ENCODE measurements at regions not wholly inside any gene's neighbourhood (a gene's known extent, or its start where the extent isn't known, plus 50 kb on each side); places are given as distances from the start of the nearest gene placed in this dataset.

DNA sequence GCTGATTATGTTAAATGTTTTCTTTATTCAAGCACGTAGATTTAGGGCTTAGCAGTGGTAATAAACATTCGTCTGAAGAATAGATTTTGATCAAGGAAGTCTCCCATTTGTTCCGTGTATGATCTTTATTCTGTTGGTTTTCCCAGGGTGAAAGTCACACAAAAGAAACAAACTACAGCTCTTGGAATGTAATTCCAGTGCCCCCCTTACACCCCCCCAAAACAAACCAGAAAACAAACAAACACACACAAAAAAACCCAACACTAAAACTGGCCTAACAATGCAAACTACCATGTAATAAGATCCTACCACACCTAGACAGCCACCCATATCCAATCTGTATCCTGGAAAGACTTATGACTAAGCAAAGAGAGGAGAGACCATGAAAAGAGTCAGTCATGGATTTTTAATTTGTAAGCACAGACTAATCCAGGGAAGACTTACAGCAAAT, 196.2 kb upstream of the ELL2 start:
- DNase-seq: no peak

- DNase-seq: no peak
These were observed 195.6 kb upstream of the ELL2 start for GRCh38 chr5:96157077-96157780.

GRCh38 chr5:96155147-96155546, 193.5 kb upstream of the ELL2 start:
- DNase-seq: no peak

GRCh38 chr5:96151891-96152290, 190.2 kb upstream of the ELL2 start:
- DNase-seq: no peak

GRCh38 chr5:96150007-96150406, 188.4 kb upstream of the ELL2 start:
- no peak for DNase-seq

DNA sequence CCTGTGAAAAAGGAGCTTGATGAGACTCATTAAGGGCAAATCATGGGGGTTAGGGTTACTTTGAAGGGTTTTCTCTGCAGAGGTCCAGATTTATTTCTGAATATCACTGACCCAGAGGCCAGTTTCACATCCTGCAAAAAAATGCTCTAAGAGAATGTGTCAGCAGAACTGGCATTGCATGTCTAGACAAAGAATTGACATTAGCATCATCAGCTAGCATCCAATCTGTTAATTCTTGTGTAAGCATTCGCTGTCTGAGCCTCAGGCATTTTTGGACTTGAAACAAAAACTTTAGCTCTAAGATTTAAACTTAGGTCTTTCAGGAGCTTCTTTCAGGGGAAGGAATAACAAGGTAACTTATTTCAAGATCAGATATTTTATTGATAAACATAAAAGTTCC, 187.9 kb upstream of the ELL2 start:
- DNase-seq: no peak

- DNase-seq: no peak
These were observed 187.4 kb upstream of the ELL2 start for GRCh38 chr5:96149021-96149420.

DNA sequence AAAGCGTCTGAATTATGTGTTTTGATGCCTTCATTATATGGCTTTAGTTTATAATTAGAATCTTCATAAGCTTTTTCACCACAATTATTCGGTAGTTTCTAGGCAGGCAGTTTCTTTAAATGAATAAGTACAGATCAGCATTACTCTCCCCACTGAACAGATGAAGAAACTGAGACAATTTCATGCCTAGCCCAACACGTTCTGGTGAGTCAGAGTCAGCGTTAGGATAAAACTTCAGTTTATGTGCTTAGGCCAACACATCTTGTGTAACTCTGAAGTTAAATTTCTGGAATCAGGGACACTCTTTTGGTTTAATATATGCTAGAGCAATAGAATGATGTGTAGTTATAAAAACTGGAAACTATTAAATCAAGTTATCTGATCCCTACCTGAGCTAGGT, 186.7 kb upstream of the ELL2 start:
- DNase-seq: no peak

DNA sequence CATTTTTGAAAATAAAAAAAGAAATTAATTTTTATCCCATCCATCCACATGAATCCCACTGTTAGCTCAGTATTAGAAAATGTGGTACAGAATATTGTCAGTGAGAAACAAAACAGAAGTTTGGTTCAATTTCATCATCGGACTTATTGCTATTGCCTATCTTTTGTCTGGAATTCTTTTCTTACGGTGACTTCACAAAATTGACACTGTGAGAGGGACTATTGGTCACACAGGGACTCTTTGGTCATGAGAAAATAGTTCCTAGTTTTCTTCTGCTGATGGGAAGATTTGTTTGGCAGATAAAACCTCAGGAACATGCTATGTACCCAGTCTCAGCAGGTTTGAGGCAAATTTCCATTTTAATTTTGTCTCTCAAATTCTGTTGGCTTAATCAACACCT, 186.2 kb upstream of the ELL2 start:
- no peak for DNase-seq

DNA sequence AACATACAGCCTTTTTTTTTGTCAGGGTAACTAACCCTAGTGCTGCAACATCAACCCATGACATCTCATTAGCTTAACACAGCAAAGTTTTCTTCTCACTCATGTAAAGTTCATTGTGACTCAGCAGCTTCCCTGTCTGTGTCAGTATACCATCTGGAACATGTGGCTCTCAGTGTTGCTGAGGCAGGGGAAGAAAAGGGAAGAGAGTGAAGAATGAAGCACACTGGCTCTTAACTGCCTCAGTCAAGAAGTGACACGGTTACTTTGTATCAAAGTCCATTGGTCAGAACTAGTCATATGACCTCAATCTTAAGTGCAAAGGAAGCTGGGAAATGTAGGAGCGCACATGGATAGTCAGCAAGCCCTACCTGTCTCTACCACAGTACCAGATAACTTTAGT, 185.0 kb upstream of the ELL2 start:
- no peak for DNase-seq

DNA sequence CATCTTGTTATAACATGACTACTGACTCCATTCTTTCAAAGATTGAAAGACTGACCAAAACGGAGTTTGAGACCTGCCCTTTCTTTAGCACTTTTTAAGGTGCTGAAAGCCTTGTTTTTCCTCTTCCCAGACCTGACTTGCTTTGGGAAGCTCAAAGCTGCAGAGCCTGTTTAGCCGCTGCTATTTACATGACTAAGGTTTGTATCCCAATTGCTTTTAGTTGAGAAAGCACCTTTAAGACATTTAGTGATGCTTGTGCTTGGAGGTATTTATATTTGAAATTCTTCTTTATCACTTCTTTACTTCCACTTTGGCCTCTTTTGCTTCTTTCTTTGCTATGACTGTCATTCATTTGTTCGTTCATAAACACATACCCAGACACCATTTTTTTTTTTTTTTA, 182.6 kb upstream of the ELL2 start:
- no peak for DNase-seq

DNA sequence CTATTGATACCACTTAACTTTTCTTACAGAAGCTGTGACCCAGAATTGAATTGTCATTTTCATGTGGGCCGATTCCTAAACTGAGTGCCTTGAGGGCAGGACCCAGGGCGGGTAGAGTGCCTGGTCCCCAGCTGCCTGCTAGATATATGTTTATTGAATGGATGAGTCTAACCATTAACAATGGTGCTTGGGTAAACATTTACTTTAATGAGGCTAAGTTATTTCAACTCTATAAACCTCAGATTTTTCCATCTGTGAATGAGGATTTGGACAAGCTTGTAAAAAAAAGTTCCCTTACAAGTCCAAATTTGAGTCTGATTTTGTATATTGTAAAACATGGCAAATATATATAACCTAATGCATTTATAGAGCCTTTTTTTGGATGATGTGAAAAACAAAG, 181.8 kb upstream of the ELL2 start:
- no peak for DNase-seq

GRCh38 chr5:96142786-96143434, 181.3 kb upstream of the ELL2 start:
- no peak for DNase-seq

DNA sequence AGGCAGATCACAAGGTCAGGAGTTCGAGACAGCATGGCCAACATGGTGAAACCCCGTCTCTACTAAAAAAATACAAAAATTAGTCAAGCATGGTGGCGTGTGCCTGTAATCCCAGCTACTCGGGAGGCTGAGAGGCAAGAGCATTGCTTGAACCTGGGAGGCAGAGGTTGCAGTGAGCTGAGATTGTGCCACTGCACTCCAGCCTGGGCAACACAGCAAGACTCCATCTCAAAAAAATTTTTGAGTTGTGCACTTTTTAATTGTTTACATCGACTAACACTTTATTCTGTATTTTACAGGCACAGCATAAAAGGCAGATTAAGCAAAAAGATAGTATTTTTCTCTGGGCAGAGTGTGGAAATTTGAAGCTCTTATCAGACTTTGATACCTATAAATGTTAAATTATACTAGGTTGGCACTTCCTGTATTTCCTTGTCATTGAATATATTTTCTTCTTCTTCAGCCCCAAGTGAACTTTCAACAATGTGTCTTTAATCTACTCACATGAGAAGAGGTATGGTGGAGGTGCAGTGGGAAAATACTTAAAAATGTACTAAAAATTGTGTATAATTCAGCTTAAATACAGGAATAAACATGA, 180.6 kb upstream of the ELL2 start:
- DNase-seq: no peak

DNA sequence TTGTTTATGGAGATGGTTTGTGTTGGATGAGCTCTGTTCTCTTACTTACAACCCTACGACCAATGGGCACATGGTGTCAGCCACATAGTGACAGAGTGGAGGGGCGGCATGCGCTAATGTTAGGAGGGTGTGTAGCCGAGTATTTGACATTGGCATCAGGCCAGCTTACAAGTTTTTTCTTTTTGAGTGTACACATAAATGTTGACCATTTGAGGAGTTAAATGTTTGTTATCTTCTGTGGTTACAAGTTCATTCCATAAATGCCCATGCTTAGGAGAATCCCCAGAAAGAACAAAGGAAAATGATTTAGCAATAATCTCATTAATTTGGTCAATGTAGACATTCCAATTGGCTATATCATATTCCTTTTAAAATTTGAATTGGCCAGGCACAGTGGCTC, 180.1 kb upstream of the ELL2 start:
- no peak for DNase-seq

DNA sequence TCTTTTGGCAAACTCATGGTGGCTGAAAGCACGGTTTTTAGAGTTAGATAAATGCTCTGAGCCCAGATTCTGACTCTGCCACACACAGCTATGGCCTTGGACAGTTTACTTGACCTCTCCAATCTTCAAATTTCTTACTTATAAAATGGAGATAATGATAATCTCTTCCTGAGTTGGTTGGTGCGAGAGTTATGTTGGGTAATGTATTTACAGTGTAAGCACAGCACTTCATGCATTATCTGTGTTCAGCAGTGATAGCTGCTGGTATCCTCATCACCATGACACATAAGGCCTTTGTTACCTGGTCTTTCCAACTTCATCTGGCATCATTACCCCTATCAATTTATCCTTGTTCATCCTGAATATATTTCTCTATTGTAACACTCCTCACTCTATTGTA, 178.8 kb upstream of the ELL2 start:
- DNase-seq: no peak

DNA sequence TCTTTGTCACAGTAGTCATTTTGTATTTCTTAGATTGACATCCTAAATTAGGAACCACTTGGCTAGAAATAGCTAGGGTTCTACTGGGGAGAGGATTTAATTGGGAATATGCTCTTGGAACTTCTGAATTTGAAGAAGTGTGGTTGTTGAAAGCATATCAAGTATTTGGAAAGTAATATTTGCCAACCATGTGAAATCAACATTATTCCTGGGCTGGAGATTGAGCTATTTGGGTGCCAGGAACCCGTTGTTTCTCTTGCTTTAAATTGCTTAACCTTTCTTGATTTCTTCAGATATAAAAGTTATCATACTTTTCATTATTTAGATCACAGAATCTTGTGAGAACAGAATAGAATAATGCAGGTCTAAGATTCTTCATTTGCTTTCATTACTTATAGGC, 178.4 kb upstream of the ELL2 start:
- DNase-seq: no peak

- DNase-seq: no peak
These were observed 173.2 kb upstream of the ELL2 start for GRCh38 chr5:96134886-96135285.

GRCh38 chr5:96133341-96134079, 171.9 kb upstream of the ELL2 start:
- DNase-seq: no peak

GRCh38 chr5:96129276-96129675, 167.6 kb upstream of the ELL2 start:
- DNase-seq: no peak

DNA sequence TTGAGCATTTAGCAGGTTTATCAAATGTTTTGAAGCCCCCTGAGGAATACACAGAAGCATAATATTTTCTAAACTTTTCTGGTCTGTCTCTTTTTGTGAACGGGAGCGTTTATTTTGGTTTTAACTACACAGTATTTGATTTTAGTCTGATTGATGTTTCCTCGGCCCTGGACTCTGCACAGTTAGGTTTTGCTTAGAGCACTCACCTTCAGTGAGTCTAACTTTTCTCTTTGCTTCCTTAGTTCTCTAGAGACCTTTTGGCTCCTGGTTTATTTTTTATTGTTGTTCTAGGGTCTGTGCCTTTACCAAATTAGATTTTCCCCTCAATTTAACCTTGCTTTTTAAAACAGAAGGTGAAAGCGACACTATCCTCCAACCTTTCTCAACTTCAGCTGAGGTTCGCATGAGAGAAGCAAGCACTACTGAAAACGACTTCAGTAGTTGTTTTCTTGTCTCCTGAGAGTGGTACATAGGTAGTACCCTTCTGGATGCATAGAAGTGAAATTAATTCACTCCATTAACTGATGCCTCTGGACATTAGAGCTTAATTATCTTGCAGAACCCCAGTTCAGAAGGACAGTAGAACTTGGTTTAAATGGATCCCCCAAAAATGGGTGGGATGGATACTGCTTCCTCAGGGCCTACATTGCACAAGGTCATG, 166.7 kb upstream of the ELL2 start:
- DNase-seq: no peak

GRCh38 chr5:96127538-96127937, 165.9 kb upstream of the ELL2 start:
- DNase-seq: no peak

GRCh38 chr5:96125231-96125891, 163.7 kb upstream of the ELL2 start:
- no peak for DNase-seq

Data from NCI-H1048 (cell line).